GM23338 (cell line): ENCODE measurements at regions not wholly inside any gene's neighbourhood (a gene's known extent, or its start where the extent isn't known, plus 50 kb on each side); places are given as distances from the start of the nearest gene placed in this dataset.

Experiments used
- ATAC-seq: fragments of 200-7000 bp; cut with Tn5 transposase; 3 replicates; pipeline ENCODE4 v1.9.1; 2020
- DNase-seq: peaks from one replicate; pipeline ENCODE4 v3.0.0-alpha.2; 2015; ENCODE audit warnings: low spot score
- H2AFZ ChIP-seq: fragments of 200-600 bp; sonication (generic); 2 replicates; pipeline ENCODE4 v1.8.0; 2016; ENCODE audit warnings: antibody characterized with exemption, mild to moderate bottlenecking, moderate library complexity
- H3F3A ChIP-seq: fragments of 200-600 bp; sonication (generic); replicated peaks from 2 replicates; pipeline ENCODE4 v1.8.0; 2017; ENCODE audit warnings: antibody characterized with exemption, mixed run types, low read depth
- H3K27ac ChIP-seq: fragments of 200-600 bp; sonication (generic); 2 replicates; pipeline ENCODE4 v1.6.1; 2016; ENCODE audit warnings: low read depth
- H3K27me3 ChIP-seq: fragments of 200-600 bp; sonication (generic); 2 replicates; pipeline ENCODE4 v1.8.0; 2016; ENCODE audit warnings: mild to moderate bottlenecking, mixed run types, moderate library complexity; ENCODE audit not compliant: insufficient read depth
- H3K36me3 ChIP-seq: fragments of 200-600 bp; sonication (generic); 2 replicates; pipeline ENCODE4 v1.8.0; 2016; ENCODE audit warnings: mild to moderate bottlenecking; ENCODE audit not compliant: insufficient read depth
- H3K4me1 ChIP-seq: fragments of 200-600 bp; sonication (generic); 2 replicates; pipeline ENCODE4 v1.8.0; 2016; ENCODE audit warnings: mild to moderate bottlenecking, moderate library complexity; ENCODE audit not compliant: insufficient read depth
- H3K4me2 ChIP-seq: fragments of 200-600 bp; sonication (generic); 2 replicates; pipeline ENCODE4 v1.7.1; 2017; ENCODE audit warnings: mixed run types
- H3K4me3 ChIP-seq: fragments of 200-600 bp; sonication (generic); 2 replicates; pipeline ENCODE4 v1.6.1; 2016; ENCODE audit warnings: mixed run types
- H3K79me2 ChIP-seq: fragments of 200-600 bp; sonication (generic); replicated peaks from 2 replicates; pipeline ENCODE4 v1.8.0; 2017; ENCODE audit warnings: mild to moderate bottlenecking; ENCODE audit not compliant: insufficient read depth
- H3K9me2 ChIP-seq: fragments of 200-600 bp; sonication (generic); 2 replicates; pipeline ENCODE4 v1.8.0; 2017; ENCODE audit not compliant: insufficient read depth
- H4K20me1 ChIP-seq: fragments of 200-600 bp; sonication (generic); replicated peaks from 2 replicates; pipeline ENCODE4 v1.8.0; 2017; ENCODE audit warnings: mild to moderate bottlenecking; ENCODE audit not compliant: insufficient read depth
- H3K27ac Mint-ChIP-seq: 2 replicates; pipeline ENCODE4 v1.8.0; 2020; ENCODE audit warnings: inconsistent platforms, mild to moderate bottlenecking, moderate library complexity, mixed read lengths
- H3K27me3 Mint-ChIP-seq: 3 replicates; pipeline ENCODE4 v1.8.0; 2022; ENCODE audit warnings: low read depth, mild to moderate bottlenecking, moderate library complexity, mixed read lengths, inconsistent platforms; ENCODE audit not compliant: insufficient read depth, poor library complexity
- H3K36me3 Mint-ChIP-seq: 3 replicates; pipeline ENCODE4 v1.8.0; 2021; ENCODE audit warnings: low read depth, mild to moderate bottlenecking, inconsistent platforms, moderate library complexity, mixed read lengths
- H3K4me1 Mint-ChIP-seq: 3 replicates; pipeline ENCODE4 v1.8.0; 2020; ENCODE audit warnings: mild to moderate bottlenecking, inconsistent platforms, mixed read lengths
- H3K4me3 Mint-ChIP-seq: 3 replicates; pipeline ENCODE4 v1.8.0; 2021; ENCODE audit warnings: moderate library complexity, mild to moderate bottlenecking, inconsistent platforms, mixed read lengths
- H3K9me3 Mint-ChIP-seq: 3 replicates; pipeline ENCODE4 v1.8.0; 2020; ENCODE audit warnings: moderate library complexity, mild to moderate bottlenecking, inconsistent platforms, mixed read lengths
- CTCF ChIP-seq, 2 experiments: fragments of 200-600 bp in 1 of 2; sonication (generic) in 1 of 2; conservative IDR thresholded peaks; 2 replicates each; pipeline versions ENCODE4 v1.5.1 to v1.6.1; 2016 to 2017; ENCODE audit warnings: antibody characterized with exemption in 2 of 2, low read depth in 2 of 2, mild to moderate bottlenecking in 2 of 2, moderate library complexity in 1 of 2
- ETS1 ChIP-seq: IDR thresholded peaks from 2 replicates; pipeline ENCODE4 v1.6.1; 2016; ENCODE audit warnings: antibody characterized with exemption
- EZH2 ChIP-seq: fragments of 200-600 bp; sonication (generic); IDR thresholded peaks from one replicate; pipeline ENCODE4 v1.8.0; 2017; ENCODE audit warnings: antibody characterized with exemption, mild to moderate bottlenecking, low read depth; ENCODE audit not compliant: unreplicated experiment
- EZH2phosphoT487 ChIP-seq: fragments of 200-600 bp; sonication (generic); IDR thresholded peaks from one replicate; pipeline ENCODE4 v1.8.1; 2018; ENCODE audit warnings: antibody characterized with exemption; ENCODE audit not compliant: unreplicated experiment
- JUNB ChIP-seq: IDR thresholded peaks from one replicate; pipeline ENCODE4 v1.6.1; 2016; ENCODE audit warnings: antibody characterized with exemption; ENCODE audit not compliant: unreplicated experiment
- POLR2AphosphoS5 ChIP-seq: IDR thresholded peaks from 2 replicates; pipeline ENCODE4 v1.6.1; 2016; ENCODE audit warnings: antibody characterized with exemption, low read depth
- STAT1 ChIP-seq: IDR thresholded peaks from one replicate; pipeline ENCODE4 v1.6.1; 2016; ENCODE audit warnings: antibody characterized with exemption; ENCODE audit not compliant: unreplicated experiment
- ZNF114 ChIP-seq: fragments of 250-450 bp; sonication (Bioruptor Pico); IDR thresholded peaks from 2 replicates; pipeline ENCODE4 v1.5.0; 2020; ENCODE audit warnings: mild to moderate bottlenecking, moderate library complexity
- TF ChIP-seq, protein P1 (sequence below): IDR thresholded peaks from one replicate; pipeline ENCODE4 v1.6.1; 2018; ENCODE audit warnings: antibody characterized with exemption; ENCODE audit not compliant: unreplicated experiment

DNA sequence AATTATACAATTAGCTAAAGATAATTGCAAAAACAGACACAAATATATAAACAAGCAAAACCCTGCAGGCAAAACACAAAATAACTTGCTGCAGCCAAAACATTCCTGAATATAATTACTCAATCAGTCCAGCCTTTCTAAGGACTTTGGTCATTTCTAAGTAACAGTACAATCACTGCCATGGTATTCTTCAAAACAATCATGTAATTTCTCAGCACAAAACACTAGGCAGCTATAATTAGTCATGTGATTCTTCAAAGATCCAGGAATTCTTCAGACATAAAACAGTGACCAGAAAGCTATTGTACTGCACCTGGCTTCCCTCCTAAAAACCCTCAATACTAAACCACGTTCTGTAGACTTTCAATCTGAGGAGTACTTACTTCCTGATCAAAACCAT lies 881.1 kb downstream of the EPHA7 start (continued):
- TF ChIP-seq POLR2AphosphoS5 (no peak), ZNF114 (CRISPR knock-in tag) (no peak), CTCF (conservative IDR thresholded peaks at IDR 0.05; ENCODE audit: low read depth in 2 of 2) (no peak), EZH2 (no peak)

DNA sequence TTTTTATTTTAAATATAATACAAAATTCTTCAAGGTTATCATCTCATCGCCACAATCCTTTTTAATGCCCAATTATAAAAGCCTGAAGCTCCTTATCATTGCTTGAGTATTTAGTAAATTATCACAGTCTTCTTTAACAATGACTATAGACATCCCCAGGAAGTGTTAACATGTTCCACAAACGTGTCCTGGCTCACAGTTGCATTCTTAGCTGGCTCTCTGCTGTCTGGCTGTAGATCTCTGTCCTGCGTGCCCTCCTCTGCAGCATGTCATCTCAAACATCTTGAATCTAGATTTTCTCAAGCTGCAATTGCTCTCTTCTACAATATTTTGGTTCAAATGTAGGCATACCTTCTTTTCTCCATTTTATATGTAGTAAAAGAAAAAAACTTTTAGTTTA lies 885.2 kb downstream of the EPHA7 start:
- no peak for TF ChIP-seq ZNF114 (CRISPR knock-in tag)
- no peak for TF ChIP-seq STAT1
- no peak for TF ChIP-seq EZH2
- TF ChIP-seq, protein P1, sequence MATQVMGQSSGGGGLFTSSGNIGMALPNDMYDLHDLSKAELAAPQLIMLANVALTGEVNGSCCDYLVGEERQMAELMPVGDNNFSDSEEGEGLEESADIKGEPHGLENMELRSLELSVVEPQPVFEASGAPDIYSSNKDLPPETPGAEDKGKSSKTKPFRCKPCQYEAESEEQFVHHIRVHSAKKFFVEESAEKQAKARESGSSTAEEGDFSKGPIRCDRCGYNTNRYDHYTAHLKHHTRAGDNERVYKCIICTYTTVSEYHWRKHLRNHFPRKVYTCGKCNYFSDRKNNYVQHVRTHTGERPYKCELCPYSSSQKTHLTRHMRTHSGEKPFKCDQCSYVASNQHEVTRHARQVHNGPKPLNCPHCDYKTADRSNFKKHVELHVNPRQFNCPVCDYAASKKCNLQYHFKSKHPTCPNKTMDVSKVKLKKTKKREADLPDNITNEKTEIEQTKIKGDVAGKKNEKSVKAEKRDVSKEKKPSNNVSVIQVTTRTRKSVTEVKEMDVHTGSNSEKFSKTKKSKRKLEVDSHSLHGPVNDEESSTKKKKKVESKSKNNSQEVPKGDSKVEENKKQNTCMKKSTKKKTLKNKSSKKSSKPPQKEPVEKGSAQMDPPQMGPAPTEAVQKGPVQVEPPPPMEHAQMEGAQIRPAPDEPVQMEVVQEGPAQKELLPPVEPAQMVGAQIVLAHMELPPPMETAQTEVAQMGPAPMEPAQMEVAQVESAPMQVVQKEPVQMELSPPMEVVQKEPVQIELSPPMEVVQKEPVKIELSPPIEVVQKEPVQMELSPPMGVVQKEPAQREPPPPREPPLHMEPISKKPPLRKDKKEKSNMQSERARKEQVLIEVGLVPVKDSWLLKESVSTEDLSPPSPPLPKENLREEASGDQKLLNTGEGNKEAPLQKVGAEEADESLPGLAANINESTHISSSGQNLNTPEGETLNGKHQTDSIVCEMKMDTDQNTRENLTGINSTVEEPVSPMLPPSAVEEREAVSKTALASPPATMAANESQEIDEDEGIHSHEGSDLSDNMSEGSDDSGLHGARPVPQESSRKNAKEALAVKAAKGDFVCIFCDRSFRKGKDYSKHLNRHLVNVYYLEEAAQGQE = no peak
- TF ChIP-seq POLR2AphosphoS5 = no peak
- Histone ChIP-seq H3F3A (no peaks in the 10 kb centered on the region), H3K79me2 (no peaks in the 10 kb centered on the region), H3K4me3 (no peak overlapping the region), H3K4me2 (no peak overlapping the region), H3K36me3 (no peaks in the 10 kb centered on the region), H2AFZ (no peak overlapping the region), H3K27me3 (no peaks in the 10 kb centered on the region), H4K20me1 (no peaks in the 10 kb centered on the region), H3K9me2 (no peaks in the 10 kb centered on the region), H3K27ac (no peak overlapping the region), H3K4me1 (0 out of 2 replicates have a peak, but pooled peaks cover 4% of the 10 kb centered on the region)
- Mint-ChIP-seq H3K4me3 (no peak overlapping the region), H3K9me3 (no peaks in the 10 kb centered on the region), H3K4me1 (peaks cover 9% of the 10 kb centered on the region), H3K27me3 (no peaks in the 10 kb centered on the region), H3K36me3 (no peaks in the 10 kb centered on the region), H3K27ac (no peak overlapping the region)
- ATAC-seq = no peak
- no peak for DNase-seq

DNA sequence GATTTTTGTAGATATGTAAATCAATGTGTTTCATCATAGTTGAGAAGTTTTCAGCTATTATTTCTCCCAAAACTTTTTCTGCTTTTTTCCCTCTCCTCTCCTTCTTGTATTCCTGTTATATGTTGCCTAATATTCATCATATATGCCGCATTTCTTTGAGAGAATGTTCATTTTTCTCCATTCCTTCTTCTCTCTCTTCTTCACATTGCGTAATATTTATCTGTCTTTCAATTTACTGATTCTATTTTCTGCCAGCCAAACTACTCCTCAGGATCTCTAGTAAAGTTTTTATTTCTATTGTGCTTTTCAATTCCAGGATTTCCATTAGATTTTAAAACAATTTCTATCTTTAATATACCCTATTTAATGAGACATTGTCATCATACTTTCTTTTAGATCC lies 896.8 kb downstream of the EPHA7 start:
- no peak overlapping the region for H3K4me3 ChIP-seq
- no peak overlapping the region for H3K4me2 ChIP-seq
- no peaks in the 10 kb centered on the region for H4K20me1 ChIP-seq
- H3F3A ChIP-seq = no peaks in the 10 kb centered on the region
- H2AFZ ChIP-seq = no peak overlapping the region
- Mint-ChIP-seq H3K27me3 (no peaks in the 10 kb centered on the region), H3K9me3 (no peaks in the 10 kb centered on the region), H3K27ac (no peak overlapping the region), H3K4me3 (no peak overlapping the region), H3K4me1 (no peaks in the 10 kb centered on the region), H3K36me3 (no peaks in the 10 kb centered on the region)
- DNase-seq (no peak), ATAC-seq (no peak)
- H3K27me3 ChIP-seq = no peaks in the 10 kb centered on the region
- no peaks in the 10 kb centered on the region for H3K9me2 ChIP-seq
- H3K36me3 ChIP-seq = no peaks in the 10 kb centered on the region
- no peaks in the 10 kb centered on the region for H3K79me2 ChIP-seq
- no peak overlapping the region for H3K27ac ChIP-seq
- no peaks in the 10 kb centered on the region for H3K4me1 ChIP-seq
- TF ChIP-seq ZNF114 (CRISPR knock-in tag) = no peak
- TF ChIP-seq EZH2phosphoT487 = no peak
- no peak for TF ChIP-seq ETS1
- TF ChIP-seq STAT1 = no peak
- TF ChIP-seq JUNB = no peak
